ENCODE measurements at regions not wholly inside any gene's neighbourhood (a gene's known extent, or its start where the extent isn't known, plus 50 kb on each side); places are given as distances from the start of the nearest gene placed in this dataset.
"Not testable (repeated sequence)": the region's sequence is repeated elsewhere in the genome, so short reads cannot be mapped to it uniquely, and the experiment has no call there.

DNA sequence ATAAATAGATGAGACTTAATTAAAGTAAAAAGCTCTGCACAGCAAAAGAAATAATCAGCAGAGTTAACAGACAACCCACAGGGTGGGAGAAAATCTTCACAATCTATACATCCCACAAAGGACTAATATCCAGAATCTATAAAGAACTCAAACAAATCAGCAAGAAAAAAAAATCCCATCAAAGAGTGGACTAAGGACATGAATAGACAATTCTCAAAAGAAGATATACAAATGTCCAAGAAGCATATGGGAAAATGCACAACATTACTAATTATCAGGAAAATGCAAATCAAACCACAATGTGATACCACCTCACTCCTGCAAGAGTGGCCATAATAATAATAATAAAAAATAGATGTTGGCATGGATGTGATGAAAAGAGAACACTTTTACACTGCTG is 96.6 kb downstream of the IRX5 start:
- TF ChIP-seq EZH2 (IDR thresholded peaks at IDR 0.05; ENCODE audit: low read length, missing control alignments) = not testable (repeated sequence)
- TF ChIP-seq, protein P1, sequence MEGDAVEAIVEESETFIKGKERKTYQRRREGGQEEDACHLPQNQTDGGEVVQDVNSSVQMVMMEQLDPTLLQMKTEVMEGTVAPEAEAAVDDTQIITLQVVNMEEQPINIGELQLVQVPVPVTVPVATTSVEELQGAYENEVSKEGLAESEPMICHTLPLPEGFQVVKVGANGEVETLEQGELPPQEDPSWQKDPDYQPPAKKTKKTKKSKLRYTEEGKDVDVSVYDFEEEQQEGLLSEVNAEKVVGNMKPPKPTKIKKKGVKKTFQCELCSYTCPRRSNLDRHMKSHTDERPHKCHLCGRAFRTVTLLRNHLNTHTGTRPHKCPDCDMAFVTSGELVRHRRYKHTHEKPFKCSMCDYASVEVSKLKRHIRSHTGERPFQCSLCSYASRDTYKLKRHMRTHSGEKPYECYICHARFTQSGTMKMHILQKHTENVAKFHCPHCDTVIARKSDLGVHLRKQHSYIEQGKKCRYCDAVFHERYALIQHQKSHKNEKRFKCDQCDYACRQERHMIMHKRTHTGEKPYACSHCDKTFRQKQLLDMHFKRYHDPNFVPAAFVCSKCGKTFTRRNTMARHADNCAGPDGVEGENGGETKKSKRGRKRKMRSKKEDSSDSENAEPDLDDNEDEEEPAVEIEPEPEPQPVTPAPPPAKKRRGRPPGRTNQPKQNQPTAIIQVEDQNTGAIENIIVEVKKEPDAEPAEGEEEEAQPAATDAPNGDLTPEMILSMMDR (conservative IDR thresholded peaks at IDR 0.05 in 1 of 2, IDR thresholded peaks at IDR 0.05 in 1 of 2; ENCODE audit: low read depth in 1 of 2, low read length in 2 of 2) = not testable (repeated sequence)

Data from fibroblast of lung (primary cell).